Epidermal melanocyte (primary cell): ENCODE measurements at regions not wholly inside any gene's neighbourhood (a gene's known extent, or its start where the extent isn't known, plus 50 kb on each side); places are given as distances from the start of the nearest gene placed in this dataset.
"Not testable (repeated sequence)": the region's sequence is repeated elsewhere in the genome, so short reads cannot be mapped to it uniquely, and the experiment has no call there.

Source experiments
- DNase-seq: peaks from one replicate; pipeline ENCODE4 v3.0.0; 2011; ENCODE audit warnings: low spot score; ENCODE audit not compliant: insufficient read length

DNA sequence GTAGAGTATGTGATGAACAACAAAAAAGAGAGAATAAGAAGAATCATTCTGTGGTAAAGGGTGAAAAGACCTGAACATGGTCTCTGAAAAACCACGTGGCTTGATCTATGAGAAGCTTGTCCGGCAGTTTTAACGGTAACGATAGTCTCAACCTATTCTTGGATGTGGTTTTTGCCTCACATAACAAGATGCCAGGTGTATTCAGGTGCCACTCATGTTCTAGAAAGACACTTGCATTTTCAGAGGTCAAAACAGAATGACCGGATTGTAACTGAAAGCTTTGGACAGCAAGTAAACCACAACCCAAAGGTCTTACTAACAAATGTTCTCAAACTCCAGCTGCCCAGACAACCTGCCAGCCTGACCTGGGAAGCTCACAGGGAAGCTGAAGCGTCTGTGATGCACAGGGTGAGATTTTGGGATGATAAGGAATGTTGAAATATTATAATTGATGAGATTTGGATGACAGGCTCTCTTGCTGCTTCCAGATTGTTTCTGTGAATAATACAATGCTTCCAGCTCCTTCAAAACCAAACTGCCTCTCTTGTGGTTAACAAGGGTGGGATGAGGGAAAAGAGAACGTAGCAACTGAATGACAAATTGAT is 137.4 kb upstream of the GRB10 start:
- no peak for DNase-seq

- DNase-seq: no peak
Observed at GRCh38 chr7:50915621-50916020, 132.9 kb upstream of the GRB10 start.

DNA sequence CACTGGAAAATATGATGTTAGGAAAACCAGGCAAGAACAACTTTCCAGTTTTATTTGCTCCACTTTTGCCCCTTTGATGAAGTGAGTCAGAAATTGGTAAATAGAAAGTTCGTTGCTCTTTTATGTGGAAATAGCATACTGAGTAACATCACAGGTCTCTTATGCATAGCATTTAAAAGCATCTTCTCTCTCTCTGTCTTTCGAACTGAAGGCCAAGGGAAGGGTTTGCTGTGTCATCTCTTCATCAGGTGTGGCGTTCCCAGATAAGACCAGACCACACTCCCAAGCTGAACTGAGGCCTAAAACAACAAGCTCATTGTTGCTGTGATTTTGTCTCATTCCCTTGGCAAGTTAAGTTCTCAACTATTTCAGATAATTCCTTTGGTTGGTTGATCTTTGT is 131.8 kb upstream of the GRB10 start:
- DNase-seq: no peak

- DNase-seq: no peak
Observed at GRCh38 chr7:50908628-50909290, 126.1 kb upstream of the GRB10 start.

DNA sequence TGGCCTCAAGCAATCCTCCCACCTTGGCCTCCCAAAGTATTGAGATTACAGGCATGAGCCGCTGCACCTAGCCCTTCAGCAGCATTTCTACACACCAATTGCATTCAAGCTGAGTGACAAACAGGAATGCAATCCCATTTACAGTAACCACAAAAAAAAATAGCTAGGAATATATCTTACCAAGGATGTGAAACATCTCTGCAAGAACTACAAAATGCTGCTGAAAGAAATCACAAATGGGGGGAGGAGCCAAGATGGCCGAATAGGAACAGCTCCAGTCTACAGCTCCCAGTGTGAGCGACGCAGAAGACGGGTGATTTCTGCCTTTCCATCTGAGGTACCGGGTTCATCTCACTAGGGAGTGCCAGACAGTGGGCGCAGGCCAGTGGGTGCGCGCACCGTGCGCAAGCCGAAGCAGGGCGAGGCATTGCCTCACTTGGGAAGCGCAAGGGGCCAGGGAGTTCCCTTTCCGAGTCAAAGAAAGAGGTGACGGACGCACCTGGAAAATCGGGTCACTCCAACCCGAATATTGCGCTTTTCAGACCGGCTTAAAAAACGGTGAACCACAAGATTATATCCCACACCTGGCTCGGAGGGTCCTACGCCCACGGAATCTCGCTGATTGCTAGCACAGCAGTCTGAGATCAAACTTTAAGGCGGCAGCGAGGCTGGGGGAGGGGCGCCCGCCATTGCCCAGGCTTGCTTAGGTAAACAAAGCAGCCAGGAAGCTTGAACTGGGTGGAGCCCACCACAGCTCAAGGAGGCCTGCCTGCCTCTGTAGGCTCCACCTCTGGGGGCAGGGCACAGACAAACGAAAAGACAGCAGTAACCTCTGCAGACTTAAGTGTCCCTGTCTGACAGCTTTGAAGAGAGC is 116.1 kb upstream of the GRB10 start:
- DNase-seq: not testable (repeated sequence)

GRCh38 chr7:50887061-50887460 is 104.4 kb upstream of the GRB10 start:
- DNase-seq: not testable (repeated sequence)

GRCh38 chr7:50872437-50872836 is 89.7 kb upstream of the GRB10 start:
- DNase-seq: no peak

- DNase-seq: peak; percentile 85
Observed at GRCh38 chr7:50869108-50869725, 86.5 kb upstream of the GRB10 start.

GRCh38 chr7:50868426-50869100 is 85.9 kb upstream of the GRB10 start:
- DNase-seq: peak; percentile 36

DNA sequence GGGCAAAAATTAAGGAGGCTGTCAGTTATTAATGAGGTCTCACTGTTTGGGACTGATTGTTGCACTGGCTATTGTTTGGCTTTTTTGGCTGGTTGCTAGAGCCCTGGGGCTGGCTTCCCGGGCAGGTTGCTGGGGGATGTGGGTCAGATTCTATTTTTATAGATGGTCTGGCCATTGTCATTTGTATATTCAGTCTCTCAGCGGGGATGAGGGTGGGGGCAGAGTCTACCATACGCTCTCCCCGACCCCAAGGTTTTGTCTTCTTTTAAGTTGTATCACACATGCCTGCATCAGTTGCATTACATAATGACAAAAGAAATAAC is 84.3 kb upstream of the GRB10 start:
- DNase-seq: no peak

DNA sequence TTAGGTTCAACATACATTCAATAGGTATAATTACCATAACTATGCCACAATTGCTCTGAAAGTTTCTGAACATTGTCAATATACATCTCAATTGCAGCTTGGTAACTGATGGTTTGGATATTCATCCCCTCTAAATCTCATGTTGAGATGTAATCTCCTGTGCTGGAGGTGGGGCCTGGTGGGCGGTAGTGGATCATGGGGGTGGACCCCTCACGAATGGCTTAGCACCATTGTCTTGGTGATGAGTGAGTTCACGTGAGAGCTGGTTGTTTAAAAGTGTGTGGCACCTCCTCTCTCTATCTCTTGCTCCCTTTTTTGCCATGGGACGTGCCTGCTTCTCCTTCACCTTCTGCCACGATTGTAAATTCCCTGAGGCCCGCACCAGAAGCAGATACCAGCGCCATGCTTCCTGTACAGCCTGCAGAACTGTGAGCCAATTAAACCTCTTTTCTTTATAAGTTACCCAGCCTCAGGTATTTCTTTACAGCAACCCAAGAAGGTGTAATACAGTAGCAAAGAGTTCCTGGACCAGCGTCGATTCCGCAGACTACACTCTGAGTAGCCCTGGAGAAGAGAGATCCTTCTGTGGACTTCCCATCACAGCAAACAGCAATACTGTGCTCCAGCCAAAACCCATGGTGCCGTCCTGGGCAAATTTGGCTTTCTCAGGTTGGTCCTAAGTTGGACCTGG is 83.8 kb upstream of the GRB10 start:
- DNase-seq: no peak

- DNase-seq: no peak
Observed at GRCh38 chr7:50865450-50865849, 82.8 kb upstream of the GRB10 start.

- no peak for DNase-seq
Observed at GRCh38 chr7:50864694-50865093, 82.0 kb upstream of the GRB10 start.

DNA sequence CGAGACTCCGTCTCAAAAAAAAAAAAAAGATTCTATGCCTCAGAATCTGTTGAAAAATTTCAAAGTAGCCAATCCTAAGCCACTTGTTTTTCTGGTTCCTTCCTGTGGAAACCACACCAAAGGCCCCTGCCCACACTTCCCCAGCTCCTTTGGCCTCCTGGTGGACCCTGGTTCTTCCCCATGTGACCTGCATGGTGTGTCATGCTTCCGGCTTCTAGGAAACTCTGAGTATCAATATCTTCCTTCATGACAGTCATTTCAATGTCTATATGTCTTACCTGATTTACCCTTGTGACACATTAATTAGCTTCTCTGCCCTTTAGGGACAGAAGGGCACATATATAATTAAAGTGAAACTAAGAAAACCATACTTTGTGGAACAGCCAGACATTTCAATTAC is 80.4 kb upstream of the GRB10 start:
- no peak for DNase-seq

GRCh38 chr7:50862302-50862701 is 79.6 kb upstream of the GRB10 start:
- no peak for DNase-seq

DNA sequence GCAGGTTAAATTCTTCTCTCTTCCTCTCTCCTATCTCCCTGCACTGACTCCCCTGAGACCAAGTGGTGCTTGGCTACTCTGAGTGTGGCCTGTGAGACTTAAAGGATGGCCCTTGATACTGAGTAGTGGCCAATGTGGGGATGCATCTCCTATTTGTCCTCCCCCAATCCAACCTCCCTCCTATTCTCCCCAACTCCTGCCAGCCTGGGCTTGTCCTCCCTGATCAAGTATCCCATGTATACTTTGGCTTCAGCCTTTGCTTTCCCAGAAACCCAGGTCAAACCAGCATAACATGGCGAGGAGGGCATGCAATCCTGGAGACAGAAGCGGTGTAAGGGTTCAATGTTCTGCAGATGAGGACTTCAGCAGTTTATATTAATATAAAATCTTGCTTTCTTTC is 77.9 kb upstream of the GRB10 start:
- no peak for DNase-seq

GRCh38 chr7:50860174-50860573 is 77.5 kb upstream of the GRB10 start:
- DNase-seq: no peak

GRCh38 chr7:50858528-50859245 is 76.0 kb upstream of the GRB10 start:
- DNase-seq: no peak

GRCh38 chr7:50857804-50858489 is 75.3 kb upstream of the GRB10 start:
- no peak for DNase-seq

GRCh38 chr7:50856806-50857205 is 74.1 kb upstream of the GRB10 start:
- DNase-seq: no peak
